Esophagus muscularis mucosa (tissue), 3 donors: ENCODE measurements at regions not wholly inside any gene's neighbourhood (a gene's known extent, or its start where the extent isn't known, plus 50 kb on each side); places are given as distances from the start of the nearest gene placed in this dataset.

Experiments
- CTCF ChIP-seq, 3 experiments: fragments of 200-600 bp in 2 of 3; fragments of 450-650 bp in 1 of 3; sonication (generic) in 2 of 3; IDR thresholded peaks; one replicate each; pipeline ENCODE4 v1.5.1; 2017 to 2019; ENCODE audit warnings: antibody characterized with exemption in 3 of 3, mild to moderate bottlenecking in 2 of 3, moderate library complexity in 1 of 3
- POLR2A ChIP-seq: fragments of 450-650 bp; IDR thresholded peaks from one replicate; pipeline ENCODE4 v1.6.1; 2017; ENCODE audit warnings: antibody characterized with exemption, moderate library complexity, mild to moderate bottlenecking, low read depth

- TF ChIP-seq CTCF (IDR thresholded peaks at IDR 0.05), result no peak
- no peak for TF ChIP-seq POLR2A
These were observed 853.5 kb downstream of the GATA3 start for GRCh38 chr10:8908013-8908412.
